ENCODE measurements at regions not wholly inside any gene's neighbourhood (a gene's known extent, or its start where the extent isn't known, plus 50 kb on each side); places are given as distances from the start of the nearest gene placed in this dataset.

- Histone ChIP-seq H2AFZ (ENCODE audit: low read length) (no peak overlapping the region), H3K27me3 (replicated peaks in 1 of 4; ENCODE audit: control insufficient read depth in 3 of 4, extremely low read depth in 1 of 4, insufficient read depth in 3 of 4, low read length in 3 of 4) (no peaks in the 10 kb centered on the region; a peak in 1 of 7 replicates), H3K4me1 (replicated peaks in 1 of 4; ENCODE audit: control insufficient read depth in 3 of 4, insufficient read depth in 4 of 4, low read length in 3 of 4) (no peaks in the 10 kb centered on the region), H4K91ac (replicated peaks; ENCODE audit: insufficient read length, low read length) (no peak overlapping the region), H3K36me3 (ENCODE audit: control insufficient read depth in 2 of 4, insufficient read depth in 4 of 4, low read length in 3 of 4) (no peaks in the 10 kb centered on the region), H2BK20ac (ENCODE audit: low read length) (no peak overlapping the region), H2BK5ac (ENCODE audit: low read depth, low read length) (no peak overlapping the region), H3K14ac (ENCODE audit: insufficient read length) (no peak overlapping the region), H2BK12ac (ENCODE audit: low read depth, low read length) (no peak overlapping the region), H3K56ac (replicated peaks; ENCODE audit: insufficient read length, low read depth, low read length) (no peak overlapping the region), H3K4me2 (ENCODE audit: insufficient read depth in 1 of 2, low read depth in 2 of 2, low read length in 2 of 2) (no peak overlapping the region), H3K79me1 (ENCODE audit: low read depth, low read length) (no peaks in the 10 kb centered on the region), H3K9me3 (ENCODE audit: insufficient read depth in 2 of 2, low read depth in 1 of 2, low read length in 1 of 2) (no peaks in the 10 kb centered on the region), H3K9ac (replicated peaks in 1 of 4; ENCODE audit: extremely low read depth in 1 of 4, low read depth in 3 of 4, low read length in 3 of 4) (no peak overlapping the region), H3K23ac (ENCODE audit: insufficient read length) (no peak overlapping the region), H2BK15ac (ENCODE audit: low read length) (no peak overlapping the region), H4K20me1 (replicated peaks in 1 of 2; ENCODE audit: control insufficient read depth in 1 of 2, insufficient read depth in 2 of 2, low read length in 2 of 2) (no peaks in the 10 kb centered on the region), H3K18ac (ENCODE audit: extremely low read depth, low read length) (no peak overlapping the region), H3K4ac (replicated peaks; ENCODE audit: insufficient read length, low read depth, low read length) (no peak overlapping the region), H3K27ac (ENCODE audit: low read depth, low read length) (no peak overlapping the region), H2BK120ac (replicated peaks; ENCODE audit: low read depth, low read length) (no peak overlapping the region), H3K23me2 (ENCODE audit: low read depth, low read length) (no peaks in the 10 kb centered on the region), H3K79me2 (ENCODE audit: control insufficient read depth in 1 of 2, insufficient read depth in 2 of 2, low read length in 2 of 2) (no peaks in the 10 kb centered on the region), H2AK5ac (ENCODE audit: low read depth, low read length) (no peak overlapping the region), H3K4me3 (ENCODE audit: extremely low read depth in 1 of 4, insufficient read depth in 2 of 4, low read depth in 3 of 4, low read length in 4 of 4) (no peak overlapping the region), H4K8ac (ENCODE audit: extremely low read depth, insufficient read depth, low read length) (peak overlapping the region; percentile 59; the same call in 1 of the 2 replicates), H4K5ac (ENCODE audit: insufficient read length, low read depth, low read length) (no peak overlapping the region)
- ChIA-PET POLR2A (ENCODE audit: partially characterized antibody) (interaction anchor here (0.6 to 1.7 kb wide), 2 partner anchors 13 to 97 kb away, joined by 3 read pairs; partner anchors contain the start of gene ADM), CTCF (ENCODE audit: partially characterized antibody) (interaction anchor here (0.6 to 4.4 kb wide), 13 partner anchors 8 to 1946 kb away, joined by 3 to 17 read pairs (median 3); no protein-coding TSS in a partner anchor)
- DNase-seq (ENCODE audit: low read depth in 1 of 2, low spot score in 2 of 2) (peak in 1 of 2 experiments; percentile 47), FAIRE-seq (no peak)
- WGBS, 2 experiments (ENCODE audit: extremely low coverage in 1 of 2, insufficient coverage in 1 of 2, insufficient read length in 1 of 2, insufficient replicate concordance in 2 of 2, low coverage in 1 of 2, low lambda C conversion rate in 2 of 2, missing lambda C conversion rate in 1 of 2), result 76% methylated on average over 3 of the region's 3 CpGs; no CpG with 5 or more reads in 1 of the 2 experiments
- TF ChIP-seq ASH2L (IDR thresholded peaks at IDR 0.05; ENCODE audit: low read length) (no peak), RAD21 (IDR thresholded peaks at IDR 0.05 in 1 of 2, conservative IDR thresholded peaks at IDR 0.05 in 1 of 2; ENCODE audit: low read depth in 2 of 2, low read length in 2 of 2) (peak; percentile 45 to 63), ZNF274 (IDR thresholded peaks at IDR 0.05; ENCODE audit: borderline replicate concordance, extremely low read depth, low read length) (no peak), CBX5 (IDR thresholded peaks at IDR 0.05; ENCODE audit: low read depth, low read length) (no peak), CREB1 (IDR thresholded peaks at IDR 0.05) (no peak), POLR2A (IDR thresholded peaks at IDR 0.05; ENCODE audit: control extremely low read depth in 1 of 2, low read depth in 2 of 2, low read length in 2 of 2) (no peak), JUND (IDR thresholded peaks at IDR 0.05; ENCODE audit: low read length) (no peak), CTCF (IDR thresholded peaks at IDR 0.05; ENCODE audit: control extremely low read depth in 1 of 3, insufficient read depth in 1 of 3, low read depth in 1 of 3, low read length in 3 of 3) (peak in 2 of 3 experiments; percentile 13 to 25; a peak in 3 of 4 replicates)
Observed at GRCh38 chr11:10401256-10401655, 53.8 kb upstream of the AMPD3 start.
